ENCODE measurements at regions not wholly inside any gene's neighbourhood (a gene's known extent, or its start where the extent isn't known, plus 50 kb on each side); places are given as distances from the start of the nearest gene placed in this dataset.

DNA sequence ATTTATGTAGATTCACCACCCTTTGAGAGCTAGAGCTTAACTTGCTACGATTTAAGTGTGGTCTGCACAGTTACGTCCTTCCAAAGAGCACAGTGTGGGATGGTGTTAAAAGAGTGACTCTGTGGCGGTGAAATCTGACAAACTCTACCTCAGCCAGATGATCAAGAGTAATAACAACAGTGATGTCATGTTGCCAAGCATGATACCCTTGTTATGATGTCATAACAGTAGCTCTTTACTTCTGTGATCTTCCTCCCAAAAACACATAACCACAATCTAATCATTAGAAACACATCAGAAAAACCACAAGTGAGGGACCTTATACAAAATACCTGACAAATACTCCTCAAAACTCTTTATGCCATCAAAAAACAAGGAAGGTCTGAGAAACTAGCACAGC lies 649.3 kb downstream of the POM121L12 start:
- no peaks in the 10 kb centered on the region for H3K27me3 ChIP-seq
- no peak for DNase-seq
- no peaks in the 10 kb centered on the region for H3K9me3 ChIP-seq
- H3K36me3 ChIP-seq, result no peaks in the 10 kb centered on the region
- no peak overlapping the region for H3K4me3 ChIP-seq
- intact Hi-C loops (cut with DNase I), result no loop called here
- H3K27ac ChIP-seq, result no peak overlapping the region
- no peaks in the 10 kb centered on the region for H3K4me1 ChIP-seq
- 83 to 86% methylated on average over 3 of the region's 3 CpGs for WGBS, 2 donors
- no peak for TF ChIP-seq POLR2A (IDR thresholded peaks at IDR 0.05)
- TF ChIP-seq, protein P1, sequence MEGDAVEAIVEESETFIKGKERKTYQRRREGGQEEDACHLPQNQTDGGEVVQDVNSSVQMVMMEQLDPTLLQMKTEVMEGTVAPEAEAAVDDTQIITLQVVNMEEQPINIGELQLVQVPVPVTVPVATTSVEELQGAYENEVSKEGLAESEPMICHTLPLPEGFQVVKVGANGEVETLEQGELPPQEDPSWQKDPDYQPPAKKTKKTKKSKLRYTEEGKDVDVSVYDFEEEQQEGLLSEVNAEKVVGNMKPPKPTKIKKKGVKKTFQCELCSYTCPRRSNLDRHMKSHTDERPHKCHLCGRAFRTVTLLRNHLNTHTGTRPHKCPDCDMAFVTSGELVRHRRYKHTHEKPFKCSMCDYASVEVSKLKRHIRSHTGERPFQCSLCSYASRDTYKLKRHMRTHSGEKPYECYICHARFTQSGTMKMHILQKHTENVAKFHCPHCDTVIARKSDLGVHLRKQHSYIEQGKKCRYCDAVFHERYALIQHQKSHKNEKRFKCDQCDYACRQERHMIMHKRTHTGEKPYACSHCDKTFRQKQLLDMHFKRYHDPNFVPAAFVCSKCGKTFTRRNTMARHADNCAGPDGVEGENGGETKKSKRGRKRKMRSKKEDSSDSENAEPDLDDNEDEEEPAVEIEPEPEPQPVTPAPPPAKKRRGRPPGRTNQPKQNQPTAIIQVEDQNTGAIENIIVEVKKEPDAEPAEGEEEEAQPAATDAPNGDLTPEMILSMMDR (IDR thresholded peaks at IDR 0.05), result no peak

DNA sequence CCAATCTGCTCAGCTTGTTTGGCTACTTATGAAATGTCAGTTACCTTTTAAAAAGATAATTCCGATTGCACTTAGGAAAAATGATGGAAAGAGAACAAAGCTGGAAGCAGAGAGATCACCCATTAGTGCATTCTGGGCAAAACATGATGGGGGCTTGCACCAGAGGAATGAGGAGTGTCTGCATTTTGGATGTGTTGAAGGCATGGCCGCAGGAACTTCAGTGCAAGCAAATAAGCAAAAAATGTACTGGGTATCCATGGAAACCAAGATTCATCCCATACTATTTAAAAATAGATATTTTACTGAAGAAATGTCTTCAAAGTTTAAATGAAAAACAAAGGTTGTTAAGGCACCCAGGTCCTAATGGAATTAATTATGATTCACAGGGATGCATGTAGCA lies 655.0 kb downstream of the POM121L12 start:
- Histone ChIP-seq H3K4me1 (no peaks in the 10 kb centered on the region), H3K27me3 (no peaks in the 10 kb centered on the region), H3K4me3 (no peak overlapping the region), H3K9me3 (no peaks in the 10 kb centered on the region), H3K36me3 (no peaks in the 10 kb centered on the region), H3K27ac (no peak overlapping the region)
- 81 to 83% methylated on average over 2 of the region's 2 CpGs for WGBS, 2 donors
- intact Hi-C loops (cut with DNase I), result no loop called here
- no peak for TF ChIP-seq POLR2A (IDR thresholded peaks at IDR 0.05)
- TF ChIP-seq, protein P1 (IDR thresholded peaks at IDR 0.05), result no peak
- no peak for DNase-seq

DNA sequence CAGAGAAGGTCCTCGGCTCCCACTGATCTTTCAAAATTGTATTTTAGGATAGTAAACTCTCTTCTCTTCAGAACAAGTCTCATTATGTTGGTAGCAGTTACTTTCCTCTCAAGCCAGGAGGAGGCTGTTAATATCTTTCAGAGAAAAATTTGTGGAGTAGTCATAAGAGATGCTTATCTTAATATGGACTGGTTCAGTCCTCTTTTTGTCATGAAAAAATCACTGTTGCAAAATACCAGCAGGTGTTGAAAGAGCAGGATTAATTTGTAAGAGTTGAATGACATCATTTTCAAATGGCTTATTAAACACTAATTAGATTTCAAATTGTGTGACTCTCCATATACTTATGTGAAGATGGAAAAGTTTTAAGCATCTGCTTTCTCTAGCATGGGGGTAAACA lies 662.5 kb downstream of the POM121L12 start:
- H3K4me1 ChIP-seq, result no peaks in the 10 kb centered on the region
- no peaks in the 10 kb centered on the region for H3K36me3 ChIP-seq
- intact Hi-C loops (cut with DNase I), result no loop called here
- no peak for DNase-seq
- no peaks in the 10 kb centered on the region for H3K9me3 ChIP-seq
- no peak overlapping the region for H3K4me3 ChIP-seq
- WGBS, 2 donors, result 31 to 41% methylated on average over 1 of the region's 1 CpG
- H3K27ac ChIP-seq, result no peak overlapping the region
- no peak for TF ChIP-seq POLR2A (IDR thresholded peaks at IDR 0.05)
- TF ChIP-seq, protein P1 (IDR thresholded peaks at IDR 0.05), result no peak
- no peaks in the 10 kb centered on the region for H3K27me3 ChIP-seq

DNA sequence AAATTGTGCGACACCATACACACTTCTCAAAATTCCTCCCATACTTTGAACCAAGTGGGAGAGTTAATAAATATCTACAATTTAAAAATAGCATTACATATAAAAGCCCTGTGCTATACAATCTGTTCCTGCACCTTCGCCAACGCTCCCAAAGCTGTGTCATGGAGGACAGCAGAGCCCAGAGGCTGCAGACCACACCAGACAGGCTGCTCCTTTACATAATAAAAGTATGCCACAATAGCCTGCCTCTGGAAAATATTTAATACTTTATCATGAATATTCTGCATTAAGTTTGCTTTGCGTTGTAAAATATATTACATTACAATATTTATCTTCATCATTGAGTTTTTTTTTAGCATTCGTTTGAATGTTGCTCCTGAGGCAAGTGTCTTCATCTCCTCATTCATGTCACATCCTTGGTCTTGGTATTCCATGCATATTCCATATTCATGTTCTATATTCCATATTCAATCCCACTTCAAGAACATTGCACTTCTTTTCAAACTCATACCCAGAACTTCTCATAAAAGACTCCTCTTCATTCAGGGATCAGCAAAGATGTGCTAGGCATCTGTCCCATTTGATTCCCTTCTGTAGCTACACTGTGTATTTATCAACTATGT lies 663.9 kb downstream of the POM121L12 start:
- TF ChIP-seq, protein P1 (IDR thresholded peaks at IDR 0.05), result no peak
- TF ChIP-seq POLR2A (IDR thresholded peaks at IDR 0.05), result no peak
- H3K4me3 ChIP-seq, result no peak overlapping the region
- H3K27me3 ChIP-seq, result no peaks in the 10 kb centered on the region
- H3K36me3 ChIP-seq, result no peaks in the 10 kb centered on the region
- H3K4me1 ChIP-seq, result no peaks in the 10 kb centered on the region
- no peaks in the 10 kb centered on the region for H3K9me3 ChIP-seq
- intact Hi-C loops (cut with DNase I), result no loop called here
- WGBS, 2 donors, result 85 to 90% methylated on average over 5 of the region's 5 CpGs
- no peak overlapping the region for H3K27ac ChIP-seq
- DNase-seq, result no peak

DNA sequence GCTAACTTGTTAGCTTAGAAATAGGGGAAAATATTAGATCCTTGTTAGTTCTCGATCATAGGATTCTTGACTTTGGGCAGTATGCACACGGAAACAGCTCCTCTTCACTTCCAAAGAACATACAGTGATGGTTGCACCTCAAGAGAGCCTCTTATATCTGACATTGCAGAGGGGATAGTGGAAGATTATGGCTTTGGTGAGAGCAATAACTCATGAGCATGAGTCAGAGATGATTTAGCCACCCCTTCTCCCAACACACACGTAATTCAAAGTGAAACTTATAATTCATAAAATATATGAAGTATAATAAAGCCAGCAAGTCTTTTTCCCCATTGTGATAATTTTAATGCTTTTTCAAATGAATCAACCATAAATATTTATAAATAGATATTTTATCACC lies 683.7 kb downstream of the POM121L12 start:
- no peak for DNase-seq
- WGBS, 2 donors, result 73 to 77% methylated on average over 3 of the region's 3 CpGs

More for the DNA sequence above, 683.7 kb downstream of the POM121L12 start:
- Histone ChIP-seq H3K9me3 (no peaks in the 10 kb centered on the region), H3K27me3 (no peaks in the 10 kb centered on the region), H3K27ac (no peak overlapping the region), H3K4me1 (no peaks in the 10 kb centered on the region), H3K36me3 (no peaks in the 10 kb centered on the region), H3K4me3 (no peak overlapping the region)
- no peak for TF ChIP-seq POLR2A (IDR thresholded peaks at IDR 0.05)
- TF ChIP-seq, protein P1 (IDR thresholded peaks at IDR 0.05), result no peak
- intact Hi-C loops (cut with DNase I), result no loop called here
